NCI-H82 treated with DMSO at 0.1 percent for 48 hours (cell line): ENCODE measurements at regions not wholly inside any gene's neighbourhood (a gene's known extent, or its start where the extent isn't known, plus 50 kb on each side); places are given as distances from the start of the nearest gene placed in this dataset.
A peak's percentile ranks its signal among the peaks of the same experiment; 100 is the strongest.

ENCODE experiments used
- DNase-seq: peaks from one replicate; lab custom pipeline; 2025; ENCODE audit not compliant: unreplicated experiment; lab: John Stamatoyannopoulos, UW

DNA sequence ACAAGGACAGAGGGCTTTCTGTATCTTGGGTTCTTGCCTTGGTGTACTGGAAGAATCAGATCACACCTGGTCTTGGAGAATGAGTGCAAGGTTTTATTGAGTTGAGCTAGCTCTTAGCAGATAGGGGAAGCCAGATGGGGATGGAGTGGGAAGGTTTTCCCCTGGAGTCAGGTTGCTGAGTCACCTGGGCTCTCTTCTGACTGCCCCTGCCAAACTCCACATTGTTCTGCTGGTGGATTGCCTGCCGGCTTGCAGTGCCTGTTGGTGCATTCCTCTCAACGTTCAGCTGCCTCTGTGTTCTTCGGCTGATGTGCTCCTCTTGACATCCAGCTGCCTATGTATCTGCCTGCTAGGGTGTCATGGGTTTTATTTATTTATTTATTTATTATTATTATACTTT is 1431.1 kb downstream of the CDH8 start:
- no peak for DNase-seq

DNA sequence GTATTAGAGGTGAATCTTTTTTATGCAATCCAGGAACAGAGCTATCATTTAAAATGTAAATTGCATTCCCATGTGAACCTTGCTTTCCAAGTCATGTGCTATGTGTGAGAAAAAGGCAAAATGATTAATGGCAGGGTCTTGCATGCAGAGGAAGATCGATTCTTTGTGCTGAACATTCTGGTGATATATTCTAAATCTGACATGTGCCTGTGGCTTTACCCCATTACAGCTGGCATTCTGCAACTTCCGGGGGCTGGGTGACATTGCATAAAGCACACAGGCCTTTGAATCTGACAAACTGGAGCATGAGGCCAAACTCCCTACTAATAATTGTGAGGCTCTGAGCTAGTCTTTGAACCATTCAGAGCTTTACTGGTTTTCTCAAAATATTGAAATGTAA is 1449.7 kb downstream of the CDH8 start:
- DNase-seq, result no peak

DNA sequence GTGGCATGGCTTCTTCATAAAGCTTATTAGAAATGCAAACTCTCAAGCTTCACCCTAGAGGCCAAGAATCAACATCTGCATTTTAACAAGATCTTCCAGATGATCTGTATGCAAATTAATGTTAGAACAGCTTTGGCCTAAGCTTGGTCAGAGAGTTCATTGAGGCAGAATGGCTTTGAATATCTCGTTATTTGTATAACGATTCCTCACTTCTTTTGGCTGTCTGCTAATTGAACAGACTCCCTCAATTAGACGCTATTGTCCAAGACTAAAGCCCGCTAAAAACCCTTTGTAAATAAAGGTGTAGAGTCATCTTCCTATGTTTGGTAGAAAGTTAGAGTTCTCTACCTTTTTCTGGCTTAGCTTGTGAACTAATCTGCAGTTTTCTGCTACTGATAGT is 1453.7 kb downstream of the CDH8 start:
- DNase-seq, result peak; percentile 19

DNA sequence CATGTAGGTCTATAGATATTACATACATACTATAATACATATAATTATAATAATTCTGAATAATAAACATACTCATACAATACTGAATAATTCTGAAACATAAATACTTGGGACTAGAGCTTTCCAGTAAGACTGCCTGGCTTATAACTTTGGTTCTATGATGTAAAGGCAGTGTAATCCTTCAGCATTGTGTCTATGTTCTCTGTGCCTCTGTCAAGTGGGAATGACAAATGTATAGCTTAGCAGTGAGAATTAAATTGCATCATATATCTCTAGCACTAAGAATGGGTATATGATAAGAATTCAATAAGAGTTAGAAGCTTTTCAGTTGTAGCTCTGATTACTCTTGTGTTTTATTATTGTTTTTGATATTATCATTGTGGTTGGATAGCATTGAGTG is 1469.3 kb downstream of the CDH8 start:
- no peak for DNase-seq

DNA sequence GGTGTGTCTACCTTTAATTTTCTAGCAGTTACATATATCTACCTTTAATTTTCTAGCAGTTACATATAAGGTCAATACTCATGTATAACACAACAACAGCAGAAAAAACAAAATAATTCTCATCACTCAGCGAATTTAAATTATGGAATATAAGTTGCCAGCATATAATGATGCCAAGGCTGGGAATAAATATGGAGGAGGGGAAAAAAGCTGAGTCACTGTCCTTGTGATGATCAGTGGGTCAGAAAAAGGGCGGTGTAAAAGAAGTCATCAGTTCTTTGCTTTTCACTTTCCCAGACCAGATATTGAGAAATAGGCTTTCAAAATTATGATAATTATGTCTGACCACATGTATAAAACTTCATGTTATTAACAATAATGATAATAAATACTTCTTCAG is 1471.7 kb downstream of the CDH8 start:
- no peak for DNase-seq

DNA sequence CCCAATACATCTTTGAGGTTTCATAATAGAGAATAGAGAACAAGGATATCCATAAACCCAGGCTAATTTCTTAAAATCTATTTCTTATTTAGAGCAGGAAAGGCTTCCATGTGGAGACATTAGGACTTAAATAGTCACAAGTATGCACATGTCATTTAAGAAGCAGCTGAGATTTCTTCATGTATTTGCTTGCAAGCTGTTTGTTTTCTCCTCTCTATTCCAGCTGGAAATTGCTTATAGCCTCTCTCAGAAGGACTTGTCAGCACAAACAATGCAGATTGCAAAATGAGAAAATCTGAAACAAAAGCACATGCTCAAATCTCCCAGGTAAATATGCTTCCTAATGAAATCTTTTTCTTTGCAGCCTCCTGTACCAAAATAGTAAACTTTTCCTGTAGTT is 1473.1 kb downstream of the CDH8 start:
- DNase-seq, result no peak

DNA sequence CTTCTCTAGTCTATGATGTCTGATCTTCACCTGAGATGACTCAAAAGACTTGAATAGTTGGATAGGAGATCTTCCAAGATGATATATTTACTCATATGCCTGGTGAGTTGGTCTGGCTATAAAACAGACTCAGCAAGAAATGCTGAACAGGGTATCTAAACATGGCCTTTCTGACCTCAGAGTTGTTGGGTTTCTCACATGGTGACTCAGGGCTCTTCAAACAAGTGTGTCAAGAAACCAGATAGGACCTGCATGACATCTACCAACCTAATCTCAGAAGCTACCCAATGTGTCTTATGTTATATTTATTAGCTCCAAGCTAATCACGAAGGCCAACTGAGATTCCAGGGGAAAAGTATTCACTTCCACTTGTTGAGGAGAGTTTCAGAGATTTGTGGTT is 1477.3 kb downstream of the CDH8 start:
- DNase-seq, result no peak

DNA sequence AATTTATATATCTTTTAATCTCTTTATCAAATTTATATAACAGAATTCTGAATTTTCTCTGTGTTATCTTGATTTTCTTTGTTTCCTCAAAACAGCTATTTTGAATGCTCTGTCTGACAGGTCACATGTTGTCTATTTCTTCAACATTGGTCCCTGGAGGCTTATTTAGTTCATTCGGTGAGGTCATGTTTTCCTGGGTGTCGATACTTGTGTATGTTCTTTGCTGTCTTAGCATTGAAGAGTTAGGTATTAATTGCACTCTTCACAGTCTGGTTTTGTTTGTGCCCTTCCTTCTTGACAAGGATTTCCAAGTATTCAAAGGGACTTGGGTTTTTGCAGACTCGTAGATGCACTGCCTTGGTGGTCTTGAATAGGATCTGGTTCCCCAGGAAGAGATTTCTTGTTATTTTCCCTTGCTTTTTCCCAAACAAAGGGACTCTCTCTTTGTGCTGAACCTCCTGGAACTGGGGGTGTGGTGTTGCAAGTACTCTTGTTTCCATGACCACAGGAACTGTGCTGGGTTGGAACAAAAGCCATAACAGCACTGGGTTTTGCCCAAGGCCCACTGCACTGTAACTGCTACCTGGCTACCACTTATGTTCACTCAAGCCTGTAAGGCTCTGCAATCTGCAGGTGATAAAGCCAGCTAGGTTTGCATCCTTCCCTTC is 1483.0 kb downstream of the CDH8 start:
- no peak for DNase-seq

DNA sequence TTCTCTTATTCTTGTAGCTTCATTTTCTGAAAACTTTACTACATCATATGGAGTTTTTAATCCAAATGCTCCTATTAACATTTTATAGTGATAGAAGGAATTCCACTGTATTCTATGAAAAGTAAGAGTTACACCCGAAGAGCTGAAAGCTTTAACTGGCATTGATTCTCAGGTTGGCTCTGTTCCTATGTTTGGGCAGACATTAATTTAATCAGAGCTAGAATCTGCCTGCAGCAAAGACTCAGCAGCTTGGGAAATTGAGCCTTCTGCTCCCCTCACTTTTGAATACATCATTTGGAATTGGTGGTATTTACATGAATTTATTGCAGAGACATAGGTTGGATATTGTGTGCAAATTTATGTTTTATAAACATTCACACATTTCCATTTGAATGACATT is 1494.7 kb downstream of the CDH8 start:
- no peak for DNase-seq

DNA sequence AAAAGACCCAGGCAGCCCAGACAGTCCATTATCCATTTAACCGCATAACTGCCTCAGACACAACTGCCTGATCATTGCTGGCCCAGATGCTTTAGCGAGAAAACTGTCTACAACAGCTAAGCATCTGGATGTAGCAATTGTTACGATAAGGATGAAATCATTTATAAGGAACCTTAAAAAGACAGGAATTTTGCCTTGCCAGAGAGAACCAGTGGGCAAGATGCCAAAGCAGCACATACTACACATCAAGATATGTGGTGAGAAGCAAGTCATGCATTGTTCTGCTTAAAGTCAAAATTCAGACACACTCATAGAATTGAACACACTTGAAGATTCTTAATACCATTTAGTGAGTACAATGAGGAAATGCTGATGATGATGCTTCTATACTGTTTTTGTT is 1525.3 kb downstream of the CDH8 start:
- DNase-seq, result no peak

DNA sequence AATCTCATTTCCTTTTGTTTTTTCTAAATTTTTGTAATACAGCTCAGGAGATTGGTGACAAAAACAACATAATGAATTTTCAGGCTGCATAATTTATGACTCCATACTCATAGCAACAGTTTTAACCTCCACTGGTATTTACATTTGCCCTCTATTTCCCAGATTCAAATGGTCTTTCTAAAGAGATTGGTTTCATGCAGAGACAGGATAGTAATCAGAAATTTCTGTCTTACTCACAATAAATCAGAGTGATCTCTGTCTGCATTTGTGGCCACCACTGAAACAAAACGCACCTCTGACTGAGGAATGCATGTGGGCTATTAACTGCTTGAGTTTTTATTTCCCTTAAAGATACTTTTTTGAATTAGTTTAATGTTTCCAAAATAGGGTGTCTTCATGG is 1526.0 kb downstream of the CDH8 start:
- no peak for DNase-seq

DNA sequence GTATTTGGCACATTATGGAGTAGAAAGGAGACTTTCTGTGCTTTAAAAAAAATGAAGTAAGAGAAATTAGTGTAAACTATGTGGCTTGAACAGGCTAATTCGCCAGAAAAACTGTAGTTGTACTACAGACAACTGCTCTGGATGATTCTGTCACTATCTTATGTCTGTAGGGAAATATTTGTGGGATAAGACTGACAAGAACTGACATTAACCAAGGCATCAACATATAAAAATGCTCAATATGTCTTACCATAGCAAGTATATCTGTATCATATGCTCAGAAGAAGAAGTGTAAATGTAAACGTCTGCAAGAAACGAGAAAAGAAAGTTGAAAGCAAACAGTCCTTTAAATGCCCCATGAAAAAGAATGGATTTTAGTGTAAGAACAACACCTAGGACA is 1545.0 kb downstream of the CDH8 start:
- DNase-seq, result no peak

DNA sequence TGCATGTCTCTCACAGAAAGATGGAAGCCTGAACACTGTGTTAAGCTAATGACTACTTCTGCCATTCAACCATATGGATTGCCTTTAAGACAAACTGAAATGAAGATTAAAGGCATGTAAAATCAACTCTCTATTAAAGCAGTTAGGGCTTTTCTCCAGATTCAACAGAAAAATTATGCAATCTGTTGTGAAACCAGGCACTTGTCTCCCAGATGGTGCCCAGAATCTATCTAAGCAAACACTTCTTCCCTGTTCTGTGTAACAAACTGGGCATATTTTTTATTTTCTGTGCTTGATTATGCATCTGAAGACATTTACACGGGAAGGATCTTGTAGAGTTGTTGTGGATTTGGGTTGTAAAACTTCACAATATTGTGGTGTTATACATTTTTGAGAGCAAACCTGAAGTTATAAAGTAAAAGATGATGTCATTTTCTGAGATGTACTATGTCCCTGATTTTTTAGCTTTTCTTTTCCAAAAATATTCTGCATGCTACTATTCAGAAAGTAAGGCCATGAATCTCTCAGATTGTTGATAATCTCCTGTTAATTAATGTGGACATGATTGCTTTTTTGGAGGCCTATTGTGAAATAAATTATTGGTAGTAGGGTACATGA is 1550.3 kb downstream of the CDH8 start:
- DNase-seq, result no peak

DNA sequence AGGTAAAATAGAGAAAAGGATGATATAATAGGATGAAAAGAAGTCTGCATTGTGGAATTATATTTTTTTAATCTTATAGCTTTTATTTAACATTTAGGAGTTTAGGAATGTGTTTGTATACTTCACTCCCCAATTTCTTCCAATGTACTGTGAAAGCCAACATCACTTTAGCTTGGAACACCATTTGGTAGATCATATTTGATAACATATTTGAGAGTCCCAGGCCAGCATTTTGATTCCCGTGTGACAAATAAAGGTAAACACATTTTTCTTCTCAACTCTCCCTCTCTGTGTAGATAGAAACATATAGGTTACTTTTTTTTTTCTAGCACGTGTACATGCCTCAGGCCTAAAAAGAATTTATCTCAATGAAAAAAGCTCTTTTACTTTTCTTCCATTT is 1551.3 kb downstream of the CDH8 start:
- DNase-seq, result no peak

DNA sequence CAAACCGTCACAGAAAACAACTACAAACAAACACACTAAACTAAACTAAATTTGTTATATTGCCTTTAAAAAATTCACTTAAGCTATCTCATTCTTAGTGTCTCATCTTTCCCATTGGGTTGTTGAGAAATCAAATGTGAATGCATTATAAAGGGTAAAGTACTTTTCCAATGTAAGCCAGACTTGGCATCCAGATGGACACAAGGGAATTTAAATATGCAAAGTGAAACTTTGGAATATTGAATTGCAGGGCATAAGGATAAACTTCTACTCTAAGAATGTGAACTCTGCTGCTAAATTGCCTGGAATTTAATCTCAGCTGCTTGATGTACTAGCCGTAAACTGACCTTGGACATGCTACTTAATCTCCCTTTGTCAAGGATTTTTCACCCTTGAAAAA is 1554.6 kb downstream of the CDH8 start:
- DNase-seq, result no peak

DNA sequence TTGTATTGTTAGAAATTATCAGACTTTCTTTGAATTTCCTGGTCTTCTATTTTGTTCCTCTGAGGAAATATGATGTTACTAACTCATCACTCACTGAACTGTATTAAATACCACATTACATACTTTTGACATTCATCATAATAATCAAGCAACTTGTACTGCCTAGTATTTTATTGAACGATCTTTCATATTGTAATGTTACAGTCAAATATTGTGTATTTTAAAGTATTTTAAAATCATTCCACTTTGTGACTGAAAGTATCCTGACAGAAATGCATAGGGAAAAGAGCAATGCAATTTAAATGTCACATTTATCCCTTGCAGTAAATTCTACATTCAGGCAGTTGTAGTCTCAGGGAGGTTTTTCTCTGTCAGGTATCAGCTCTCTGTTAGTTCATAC is 1557.4 kb downstream of the CDH8 start:
- no peak for DNase-seq

DNA sequence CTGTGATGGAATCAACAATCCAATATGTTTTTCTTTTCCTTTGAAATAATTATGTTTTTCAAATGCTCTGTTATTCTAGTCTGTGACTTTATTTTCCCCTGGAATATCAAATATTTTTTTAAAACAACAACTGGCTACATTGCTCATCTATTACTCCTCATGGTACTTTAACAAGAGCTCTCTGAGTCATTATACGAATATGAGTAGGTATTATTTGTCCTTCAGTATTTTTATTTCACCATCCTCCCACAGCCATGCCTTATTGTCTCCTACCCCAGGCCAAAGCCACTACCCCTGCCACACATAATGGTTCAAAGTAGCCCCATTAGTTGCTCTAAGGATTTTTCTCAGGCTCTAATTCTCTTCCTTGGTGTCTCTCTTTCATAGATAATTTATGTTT is 1572.3 kb downstream of the CDH8 start:
- DNase-seq, result no peak

DNA sequence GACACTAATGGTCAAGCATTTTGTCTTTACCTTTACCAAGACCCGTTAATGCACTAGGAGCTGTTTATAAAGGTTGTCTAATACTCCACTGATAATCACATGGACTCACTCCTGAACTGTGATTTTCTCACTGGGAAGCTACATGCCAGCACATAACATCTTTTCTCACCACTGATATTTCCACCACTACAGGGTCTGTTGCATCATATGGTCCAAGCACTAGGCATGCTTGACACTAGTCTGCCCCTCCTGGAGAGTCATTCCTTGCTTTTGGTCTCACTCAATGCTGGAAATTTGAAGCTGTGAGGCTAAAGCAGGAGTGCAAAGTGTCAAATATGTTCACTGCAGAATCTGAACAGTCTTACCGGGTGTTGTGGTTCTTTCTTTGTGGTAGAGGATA is 1576.8 kb downstream of the CDH8 start:
- DNase-seq, result no peak

DNA sequence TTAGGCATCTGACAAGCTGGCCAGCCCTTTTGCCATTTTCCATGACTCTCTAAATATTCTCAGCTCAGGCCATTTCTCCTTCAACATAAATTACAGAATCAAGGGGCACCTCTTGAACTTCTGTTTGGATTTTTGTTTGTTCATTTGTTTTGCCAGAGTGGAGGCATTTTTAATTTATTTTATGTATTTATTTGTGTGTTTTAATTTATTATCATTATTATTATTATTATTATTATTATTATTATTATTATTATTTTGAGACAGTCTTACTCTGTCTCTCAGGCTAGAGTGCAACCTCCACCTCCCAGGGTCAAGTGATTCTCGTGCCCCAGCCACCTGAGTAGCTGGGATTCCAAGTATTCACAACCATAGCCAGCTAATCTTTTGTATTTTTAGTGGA is 1578.0 kb downstream of the CDH8 start:
- no peak for DNase-seq

DNA sequence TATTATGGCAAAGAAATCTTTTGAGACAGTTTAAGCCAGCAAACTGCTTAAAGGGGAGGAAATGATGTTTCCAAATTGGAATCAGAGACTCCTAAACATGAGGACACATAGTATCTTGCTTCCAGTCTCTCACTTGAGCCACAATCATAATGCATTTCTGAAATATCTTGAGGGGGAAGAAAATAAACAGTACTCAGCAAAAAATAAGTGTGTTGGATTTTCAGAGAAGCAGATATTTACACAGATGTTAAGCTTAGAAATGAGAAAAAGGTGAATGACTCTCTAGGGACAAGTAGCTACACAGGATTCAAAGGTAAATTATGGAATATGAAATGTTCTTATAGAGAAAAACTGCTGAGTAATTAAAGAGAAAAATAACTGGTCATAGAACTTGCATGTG is 1583.6 kb downstream of the CDH8 start:
- no peak for DNase-seq

DNA sequence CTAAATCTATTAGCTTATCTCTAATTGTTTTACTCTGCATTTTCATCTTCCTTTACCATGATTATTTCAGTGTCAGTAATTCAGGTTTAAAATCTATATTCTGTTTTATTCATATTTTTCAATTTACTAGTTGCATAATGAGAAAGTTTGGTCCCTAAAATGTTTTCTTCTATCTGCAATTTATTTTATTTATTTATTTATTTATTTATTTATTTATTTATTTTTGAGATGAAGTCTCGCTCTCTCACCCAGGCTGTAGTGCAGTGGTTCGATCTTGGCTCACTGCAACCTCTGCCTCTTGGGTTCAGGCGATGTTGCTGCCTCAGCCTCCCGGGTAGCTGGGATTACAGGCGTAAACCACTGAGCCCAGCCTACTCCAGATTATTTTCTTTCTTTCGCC is 1597.3 kb downstream of the CDH8 start:
- no peak for DNase-seq

DNA sequence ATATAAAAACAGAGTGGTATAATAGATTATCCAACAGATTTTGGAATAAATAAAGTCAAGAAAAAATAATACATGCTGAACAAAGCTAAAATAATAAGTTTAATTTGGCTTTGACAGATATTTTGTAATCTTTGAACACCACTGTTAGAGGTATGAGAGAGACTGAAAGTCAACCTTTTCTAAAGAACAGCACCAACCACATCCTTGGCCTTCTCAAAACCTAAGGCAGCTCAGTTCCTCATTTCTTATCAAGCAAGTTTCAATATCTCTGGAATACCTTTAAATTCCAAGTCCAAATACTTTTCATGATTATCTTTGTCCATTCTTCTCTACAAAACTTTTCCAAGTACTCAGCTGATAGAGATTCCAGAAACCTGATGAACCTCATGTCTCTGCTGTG is 1603.8 kb downstream of the CDH8 start:
- no peak for DNase-seq

DNA sequence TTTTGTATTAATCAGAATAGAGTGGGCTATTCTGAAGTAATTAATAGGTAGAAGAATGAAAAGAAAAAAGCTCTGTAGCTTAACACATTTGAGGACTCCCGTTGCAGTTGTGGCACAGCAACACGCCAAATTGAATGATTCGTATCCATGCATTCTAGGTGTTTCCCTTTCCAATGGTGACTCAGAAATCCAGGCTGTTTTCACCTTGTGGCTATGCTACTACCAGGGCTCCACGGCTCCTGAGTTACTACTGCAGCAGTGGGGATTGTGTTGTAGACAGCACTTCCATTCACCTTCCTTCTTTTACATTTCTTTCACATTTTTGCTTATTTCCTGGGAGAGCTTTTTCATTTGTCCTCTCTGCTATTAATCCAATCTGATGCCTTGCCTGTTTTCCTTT is 1616.4 kb downstream of the CDH8 start:
- DNase-seq, result no peak
